A172 (cell line): ENCODE measurements at regions not wholly inside any gene's neighbourhood (a gene's known extent, or its start where the extent isn't known, plus 50 kb on each side); places are given as distances from the start of the nearest gene placed in this dataset.
A peak's percentile ranks its signal among the peaks of the same experiment; 100 is the strongest.
"Not testable (repeated sequence)": the region's sequence is repeated elsewhere in the genome, so short reads cannot be mapped to it uniquely, and the experiment has no call there.

Experiments used
- DNase-seq: peaks from one replicate; pipeline ENCODE4 v3.0.0-alpha.2; 2015; ENCODE audit warnings: low spot score

GRCh38 chr4:160485071-160485687 is 1382.3 kb downstream of the RAPGEF2 start:
- DNase-seq, result no peak

GRCh38 chr4:160492181-160492580 is 1389.3 kb downstream of the RAPGEF2 start:
- no peak for DNase-seq

- DNase-seq, result no peak
Measured at GRCh38 chr4:160493206-160493605, 1390.3 kb downstream of the RAPGEF2 start.

GRCh38 chr4:160495356-160495755 is 1392.5 kb downstream of the RAPGEF2 start:
- no peak for DNase-seq

GRCh38 chr4:160498211-160498610 is 1395.3 kb downstream of the RAPGEF2 start:
- DNase-seq, result no peak

GRCh38 chr4:160505724-160506123 is 1402.8 kb downstream of the RAPGEF2 start:
- no peak for DNase-seq

- peak; percentile 27 for DNase-seq
Measured at GRCh38 chr4:160510928-160511327, 1408.0 kb downstream of the RAPGEF2 start.

GRCh38 chr4:160514126-160514525 is 1411.2 kb downstream of the RAPGEF2 start:
- DNase-seq, result no peak

- no peak for DNase-seq
Measured at GRCh38 chr4:160523231-160523630, 1420.4 kb downstream of the RAPGEF2 start.

GRCh38 chr4:160537681-160538080 is 1434.8 kb downstream of the RAPGEF2 start:
- DNase-seq, result no peak

GRCh38 chr4:160546201-160546600 is 1443.3 kb downstream of the RAPGEF2 start:
- no peak for DNase-seq

- DNase-seq, result not testable (repeated sequence)
Measured at GRCh38 chr4:160549951-160550519, 1447.2 kb downstream of the RAPGEF2 start.

GRCh38 chr4:160562661-160563060 is 1459.8 kb downstream of the RAPGEF2 start:
- no peak for DNase-seq

- no peak for DNase-seq
Measured at GRCh38 chr4:160563552-160564282, 1460.8 kb downstream of the RAPGEF2 start.

- no peak for DNase-seq
Measured at GRCh38 chr4:160567634-160568033, 1464.8 kb downstream of the RAPGEF2 start.

GRCh38 chr4:160570271-160570670 is 1467.4 kb downstream of the RAPGEF2 start:
- DNase-seq, result no peak

GRCh38 chr4:160574272-160574671 is 1471.4 kb downstream of the RAPGEF2 start:
- not testable (repeated sequence) for DNase-seq

- DNase-seq, result no peak
Measured at GRCh38 chr4:160580581-160580980, 1477.7 kb downstream of the RAPGEF2 start.

- no peak for DNase-seq
Measured at GRCh38 chr4:160592258-160592657, 1489.4 kb downstream of the RAPGEF2 start.

- DNase-seq, result no peak
Measured at GRCh38 chr4:160595646-160596045, 1492.8 kb downstream of the RAPGEF2 start.

GRCh38 chr4:160604541-160604940 is 1501.7 kb downstream of the RAPGEF2 start:
- no peak for DNase-seq

GRCh38 chr4:160611181-160611580 is 1508.3 kb downstream of the RAPGEF2 start:
- no peak for DNase-seq

GRCh38 chr4:160631044-160631443 is 1528.2 kb downstream of the RAPGEF2 start:
- DNase-seq, result no peak
